Stimulated activated CD4-positive, alpha-beta T cell treated with anti-CD3 and anti-CD28 coated beads, Interleukin-15, amount 100 ng/mL, for 48 hours (primary cell): ENCODE measurements at regions not wholly inside any gene's neighbourhood (a gene's known extent, or its start where the extent isn't known, plus 50 kb on each side); places are given as distances from the start of the nearest gene placed in this dataset.
"Not testable (repeated sequence)": the region's sequence is repeated elsewhere in the genome, so short reads cannot be mapped to it uniquely, and the experiment has no call there.

Experiments
- DNase-seq, 2 donors: peaks; one replicate each; pipeline ENCODE4 v3.0.0-alpha.2; 2020; ENCODE audit warnings: low read depth in 2 of 2

- no peak for DNase-seq
These were observed 119.0 kb upstream of the ZNF184 start for GRCh38 chr6:27591699-27592480.

GRCh38 chr6:27585316-27585715, 112.4 kb upstream of the ZNF184 start:
- DNase-seq: not testable (repeated sequence)

GRCh38 chr6:27584326-27584725, 111.4 kb upstream of the ZNF184 start:
- DNase-seq: no peak

- peak; percentile 47 to 50 for DNase-seq
These were observed 110.2 kb upstream of the ZNF184 start for GRCh38 chr6:27582928-27583725.

- DNase-seq: no peak
These were observed 107.1 kb upstream of the ZNF184 start for GRCh38 chr6:27579973-27580372.

GRCh38 chr6:27577922-27578321, 105.0 kb upstream of the ZNF184 start:
- DNase-seq: no peak

GRCh38 chr6:27575594-27576361, 102.9 kb upstream of the ZNF184 start:
- DNase-seq: no peak

- no peak for DNase-seq
These were observed 95.5 kb upstream of the ZNF184 start for GRCh38 chr6:27568226-27568897.

- DNase-seq: no peak
These were observed 93.2 kb upstream of the ZNF184 start for GRCh38 chr6:27565839-27566779.

GRCh38 chr6:27562027-27562410, 89.1 kb upstream of the ZNF184 start:
- DNase-seq: no peak

GRCh38 chr6:27558028-27558724, 85.3 kb upstream of the ZNF184 start:
- DNase-seq: no peak

GRCh38 chr6:27556406-27556805, 83.5 kb upstream of the ZNF184 start:
- no peak for DNase-seq

- peak in 1 of 2 donors; percentile 23 for DNase-seq
These were observed 80.4 kb upstream of the ZNF184 start for GRCh38 chr6:27553123-27553904.

GRCh38 chr6:27551607-27552006, 78.7 kb upstream of the ZNF184 start:
- no peak for DNase-seq

GRCh38 chr6:27550692-27551091, 77.8 kb upstream of the ZNF184 start:
- DNase-seq: no peak

- DNase-seq: not testable (repeated sequence)
These were observed 76.3 kb upstream of the ZNF184 start for GRCh38 chr6:27549241-27549598.

GRCh38 chr6:27547157-27548075, 74.5 kb upstream of the ZNF184 start:
- DNase-seq: peak in 1 of 2 donors; percentile 28

- no peak for DNase-seq
These were observed 73.6 kb upstream of the ZNF184 start for GRCh38 chr6:27546522-27546921.
